Kidney epithelial cell (primary cell): ENCODE measurements at regions not wholly inside any gene's neighbourhood (a gene's known extent, or its start where the extent isn't known, plus 50 kb on each side); places are given as distances from the start of the nearest gene placed in this dataset.
"Not testable (repeated sequence)": the region's sequence is repeated elsewhere in the genome, so short reads cannot be mapped to it uniquely, and the experiment has no call there.

ENCODE experiments used
- DNase-seq: peaks from one replicate; pipeline ENCODE4 v3.0.0-alpha.2; 2010; ENCODE audit warnings: low read depth
- H3K27me3 ChIP-seq: 2 replicates; pipeline ENCODE4 v1.6.0; 2011; ENCODE audit warnings: low read length; ENCODE audit not compliant: control insufficient read depth, insufficient read depth
- H3K36me3 ChIP-seq: 2 replicates; pipeline ENCODE4 v1.5.1; 2011; ENCODE audit warnings: low read length; ENCODE audit not compliant: control insufficient read depth, insufficient read depth
- H3K4me3 ChIP-seq: 2 replicates; pipeline ENCODE4 v1.5.1; 2011; ENCODE audit warnings: low read depth, mild to moderate bottlenecking, control low read depth, low read length
- TF ChIP-seq, protein P1 (sequence below): IDR thresholded peaks from 2 replicates; pipeline ENCODE4 v1.5.1; 2011; ENCODE audit warnings: mild to moderate bottlenecking, moderate library complexity, low read length, control low read depth, inconsistent platforms; ENCODE audit not compliant: insufficient read depth, poor library complexity, severe bottlenecking

DNA sequence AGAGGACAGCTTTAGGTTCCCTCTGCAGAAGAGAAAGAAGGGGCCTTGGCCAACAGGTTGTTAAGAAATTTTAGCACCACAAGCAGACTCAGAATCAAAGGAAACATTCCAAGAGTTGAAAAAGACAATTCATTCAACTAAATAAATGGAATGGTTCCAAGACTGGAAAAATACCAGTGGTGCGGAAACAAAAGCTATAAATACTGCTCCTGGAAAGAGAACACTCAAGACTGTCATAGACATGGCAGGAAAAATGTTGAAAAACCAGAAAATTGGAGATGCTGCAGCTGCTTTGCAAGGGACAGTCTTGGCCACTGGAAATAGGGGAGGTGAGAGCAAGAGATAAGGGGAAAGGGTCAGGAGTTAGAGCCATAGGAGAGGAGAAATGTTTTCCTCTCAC is 312.7 kb upstream of the CYRIA start:
- DNase-seq = no peak
- no peak overlapping the region for H3K4me3 ChIP-seq
- H3K27me3 ChIP-seq = no peaks in the 10 kb centered on the region
- H3K36me3 ChIP-seq = no peaks in the 10 kb centered on the region
- TF ChIP-seq, protein P1, sequence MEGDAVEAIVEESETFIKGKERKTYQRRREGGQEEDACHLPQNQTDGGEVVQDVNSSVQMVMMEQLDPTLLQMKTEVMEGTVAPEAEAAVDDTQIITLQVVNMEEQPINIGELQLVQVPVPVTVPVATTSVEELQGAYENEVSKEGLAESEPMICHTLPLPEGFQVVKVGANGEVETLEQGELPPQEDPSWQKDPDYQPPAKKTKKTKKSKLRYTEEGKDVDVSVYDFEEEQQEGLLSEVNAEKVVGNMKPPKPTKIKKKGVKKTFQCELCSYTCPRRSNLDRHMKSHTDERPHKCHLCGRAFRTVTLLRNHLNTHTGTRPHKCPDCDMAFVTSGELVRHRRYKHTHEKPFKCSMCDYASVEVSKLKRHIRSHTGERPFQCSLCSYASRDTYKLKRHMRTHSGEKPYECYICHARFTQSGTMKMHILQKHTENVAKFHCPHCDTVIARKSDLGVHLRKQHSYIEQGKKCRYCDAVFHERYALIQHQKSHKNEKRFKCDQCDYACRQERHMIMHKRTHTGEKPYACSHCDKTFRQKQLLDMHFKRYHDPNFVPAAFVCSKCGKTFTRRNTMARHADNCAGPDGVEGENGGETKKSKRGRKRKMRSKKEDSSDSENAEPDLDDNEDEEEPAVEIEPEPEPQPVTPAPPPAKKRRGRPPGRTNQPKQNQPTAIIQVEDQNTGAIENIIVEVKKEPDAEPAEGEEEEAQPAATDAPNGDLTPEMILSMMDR = no peak

DNA sequence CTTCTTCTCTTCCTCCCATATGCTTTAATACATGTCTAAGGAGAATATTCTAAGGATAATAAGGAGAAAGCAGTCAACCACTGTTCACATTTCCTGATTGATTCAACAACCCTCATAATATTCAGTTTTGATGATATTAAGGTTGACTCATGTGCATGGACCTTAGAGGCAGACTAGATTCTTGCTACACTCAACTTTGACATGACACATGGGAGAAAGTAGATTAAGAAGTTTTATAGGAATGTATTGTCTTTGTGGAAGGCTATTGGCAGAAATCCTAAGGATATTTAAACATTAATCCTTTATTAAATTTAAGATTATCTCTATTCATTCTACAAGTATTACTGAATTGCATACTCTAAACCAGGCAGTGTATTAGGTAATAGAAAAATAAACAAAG is 309.1 kb upstream of the CYRIA start:
- no peaks in the 10 kb centered on the region for H3K36me3 ChIP-seq
- H3K27me3 ChIP-seq = no peaks in the 10 kb centered on the region
- no peak overlapping the region for H3K4me3 ChIP-seq
- TF ChIP-seq, protein P1 = no peak
- DNase-seq = no peak

DNA sequence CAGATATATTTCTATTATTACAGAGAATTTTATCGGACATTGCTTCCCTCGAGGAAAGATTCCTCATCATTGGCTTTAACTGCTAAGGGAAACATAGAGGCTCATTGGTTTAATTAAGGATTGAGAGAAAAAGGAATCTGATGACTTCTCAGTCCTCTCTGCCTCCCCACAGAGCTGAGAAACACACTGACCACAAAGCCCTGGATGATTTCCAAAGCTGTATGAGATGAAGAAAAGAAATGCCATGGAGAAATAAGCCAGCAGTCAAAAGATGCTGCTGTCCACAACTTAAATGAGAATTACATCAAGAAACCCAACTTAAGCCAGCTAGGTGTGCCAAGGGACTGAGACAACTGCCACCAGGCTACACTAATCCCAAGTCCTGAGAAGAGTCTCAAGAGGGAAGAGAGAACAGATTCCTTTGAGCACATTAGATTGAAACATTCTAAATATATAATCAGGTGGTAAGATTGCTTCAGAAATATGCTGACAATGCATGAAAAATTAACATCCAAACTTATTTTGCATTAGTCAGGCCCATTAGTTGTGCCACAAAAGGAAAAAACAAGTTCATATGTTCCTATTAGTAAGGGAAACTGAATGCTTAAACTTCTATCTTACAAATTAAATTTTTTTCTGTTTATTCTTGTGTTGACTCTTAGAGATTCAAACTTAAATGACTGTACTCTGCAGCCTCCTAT is 308.1 kb upstream of the CYRIA start:
- TF ChIP-seq, protein P1 = no peak
- no peak for DNase-seq
- Histone ChIP-seq H3K27me3 (no peaks in the 10 kb centered on the region), H3K4me3 (no peak overlapping the region), H3K36me3 (no peaks in the 10 kb centered on the region)

DNA sequence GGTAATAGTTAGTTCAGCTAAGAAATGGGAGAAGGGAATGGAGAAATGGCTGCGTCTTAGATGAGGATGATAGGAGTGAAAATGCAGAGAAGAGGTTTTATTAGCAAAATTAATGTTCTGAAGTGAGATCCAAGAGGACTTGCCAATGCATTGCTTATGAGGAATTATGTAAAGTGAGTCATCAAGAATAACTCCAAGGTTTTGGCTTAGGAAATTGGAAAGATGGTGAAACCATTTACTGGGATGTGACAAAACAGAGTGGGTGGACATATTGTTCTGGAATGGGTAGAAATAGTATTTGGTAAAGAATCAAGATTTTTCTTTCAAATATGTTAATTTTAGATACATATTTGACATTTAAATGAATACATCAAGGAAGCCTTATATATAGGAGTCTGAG is 306.6 kb upstream of the CYRIA start:
- TF ChIP-seq, protein P1 = no peak
- no peak for DNase-seq
- no peaks in the 10 kb centered on the region for H3K27me3 ChIP-seq
- no peaks in the 10 kb centered on the region for H3K36me3 ChIP-seq
- H3K4me3 ChIP-seq = no peak overlapping the region

DNA sequence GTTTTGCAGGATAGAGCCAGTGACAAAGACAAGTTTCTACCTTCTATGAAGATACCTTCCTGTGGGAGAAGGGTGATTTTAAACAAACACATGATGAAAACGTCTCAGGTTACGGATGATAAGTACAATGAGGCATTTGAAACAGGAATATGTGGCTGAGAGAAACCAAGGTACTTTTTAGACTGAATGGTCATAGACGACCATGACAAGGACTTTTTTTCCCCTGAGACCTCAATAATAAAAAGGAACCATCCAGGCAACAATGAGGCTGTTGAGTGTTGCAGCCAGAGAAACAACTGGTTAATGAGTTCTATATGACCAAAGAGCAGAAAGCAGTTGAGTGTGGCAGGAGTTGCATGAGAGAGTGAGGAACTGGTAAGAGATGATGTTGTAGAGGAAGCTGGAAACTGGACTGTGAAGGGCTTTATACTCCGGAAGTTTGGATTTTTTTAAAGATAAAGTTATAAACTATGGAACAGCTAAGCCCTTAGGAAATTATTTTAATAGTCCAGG is 306.1 kb upstream of the CYRIA start:
- Histone ChIP-seq H3K27me3 (no peaks in the 10 kb centered on the region), H3K4me3 (no peak overlapping the region), H3K36me3 (no peaks in the 10 kb centered on the region)
- TF ChIP-seq, protein P1 = no peak
- no peak for DNase-seq

DNA sequence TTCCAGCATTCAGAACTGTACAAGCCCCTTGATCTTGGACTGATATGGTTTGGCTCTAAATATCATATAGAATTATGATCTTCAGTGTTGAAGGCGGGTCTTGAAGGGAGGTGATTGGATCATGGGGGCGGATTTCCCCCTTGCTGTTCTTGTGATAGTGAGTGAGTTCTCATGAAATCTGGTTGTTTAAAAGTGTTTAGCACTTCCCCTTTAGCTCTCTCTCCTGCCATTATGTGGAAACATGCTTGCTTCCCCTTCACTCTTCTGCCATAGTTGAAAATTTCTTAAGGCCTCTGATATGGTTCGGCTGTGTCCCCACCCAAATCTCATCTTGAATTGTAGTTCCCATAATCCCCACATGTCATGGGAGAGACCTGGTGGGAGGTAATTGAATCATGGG is 305.3 kb upstream of the CYRIA start:
- not testable (repeated sequence) for H3K27me3 ChIP-seq, DNase-seq, H3K4me3 ChIP-seq, H3K36me3 ChIP-seq
